ENCODE measurements at regions not wholly inside any gene's neighbourhood (a gene's known extent, or its start where the extent isn't known, plus 50 kb on each side); places are given as distances from the start of the nearest gene placed in this dataset.

- TF ChIP-seq CTCF (IDR thresholded peaks at IDR 0.05; ENCODE audit: unreplicated experiment) = no peak
- no peak overlapping the region for H3K27ac Mint-ChIP-seq
- H3K27me3 Mint-ChIP-seq (ENCODE audit: low read depth) = peaks cover 30% of the 10 kb centered on the region
- H3K4me1 Mint-ChIP-seq = peaks cover 18% of the 10 kb centered on the region
- DNase-seq (ENCODE audit: low spot score in 2 of 2, unreplicated experiment in 2 of 2) = no peak
- H3K9me3 Mint-ChIP-seq = peaks cover 9% of the 10 kb centered on the region
- no peak overlapping the region for H3K4me3 Mint-ChIP-seq
- H3K36me3 Mint-ChIP-seq = no peaks in the 10 kb centered on the region
Measured at GRCh38 chr5:10860645-10861422, 99.8 kb upstream of the DAP start.

DNA sequence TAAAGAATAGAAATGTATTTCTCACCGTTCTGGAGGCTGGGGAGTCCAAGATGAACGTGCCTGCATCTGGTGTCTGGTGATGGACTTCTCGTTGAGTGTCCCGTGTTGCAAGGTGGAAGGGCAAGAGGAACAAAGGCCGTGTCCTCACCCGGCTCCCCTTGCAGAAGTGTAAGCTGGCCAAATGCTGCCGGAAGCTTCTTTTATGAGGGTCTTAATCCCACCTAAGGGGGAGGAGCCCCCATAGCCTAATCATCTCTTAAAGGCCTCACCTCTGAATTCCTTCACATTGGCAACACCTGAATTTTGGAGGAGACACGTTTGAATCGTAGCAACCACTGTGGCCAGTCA is 99.1 kb upstream of the DAP start:
- Mint-ChIP-seq H3K4me1 (peaks cover 18% of the 10 kb centered on the region), H3K4me3 (no peak overlapping the region), H3K9me3 (peaks cover 9% of the 10 kb centered on the region), H3K27me3 (ENCODE audit: low read depth) (peaks cover 27% of the 10 kb centered on the region), H3K27ac (no peak overlapping the region), H3K36me3 (no peaks in the 10 kb centered on the region)
- no peak for TF ChIP-seq CTCF (IDR thresholded peaks at IDR 0.05; ENCODE audit: unreplicated experiment)
- no peak for DNase-seq (ENCODE audit: low spot score in 2 of 2, unreplicated experiment in 2 of 2)

DNA sequence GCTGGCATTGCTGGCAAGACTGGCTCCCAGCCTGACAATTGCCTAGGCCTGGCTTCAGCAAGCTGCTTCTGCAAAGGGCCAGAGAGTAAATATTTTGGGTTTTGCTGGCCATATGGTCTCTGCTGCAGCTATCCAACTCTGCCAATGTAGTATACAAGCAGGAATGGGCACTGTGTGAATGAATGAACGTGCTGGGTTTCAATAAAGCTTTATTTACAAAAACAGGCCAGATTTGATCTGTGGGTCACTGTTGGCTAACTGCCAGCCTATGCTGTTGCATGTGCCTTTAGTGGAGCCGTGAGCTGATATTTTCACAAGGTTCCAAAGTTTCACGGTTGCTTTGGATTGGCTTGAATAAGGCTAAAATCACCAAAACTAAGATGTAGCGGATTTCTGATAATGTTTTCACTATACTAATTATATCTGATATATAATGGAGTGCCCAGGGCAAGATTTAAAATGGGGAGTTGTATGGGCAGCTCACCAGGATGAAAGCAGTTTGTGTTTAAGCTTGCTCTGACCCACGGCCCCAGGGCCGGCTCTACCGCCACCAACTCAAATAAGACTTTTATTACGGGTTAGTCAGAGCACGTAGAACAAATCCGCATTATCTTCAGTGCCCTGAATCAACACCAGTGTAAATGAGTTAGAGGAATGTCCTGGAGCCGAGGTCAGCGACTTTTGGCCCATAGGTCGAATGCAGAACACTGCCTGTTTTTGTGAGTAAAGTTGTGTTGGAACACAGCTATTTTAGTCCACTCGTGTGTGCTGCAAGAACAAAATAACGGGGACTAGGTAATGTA is 98.6 kb upstream of the DAP start:
- Mint-ChIP-seq H3K4me3 (no peak overlapping the region), H3K27ac (no peak overlapping the region), H3K27me3 (ENCODE audit: low read depth) (peaks cover 24% of the 10 kb centered on the region), H3K4me1 (peaks cover 18% of the 10 kb centered on the region), H3K36me3 (no peaks in the 10 kb centered on the region), H3K9me3 (peaks cover 9% of the 10 kb centered on the region)
- no peak for DNase-seq (ENCODE audit: low spot score in 2 of 2, unreplicated experiment in 2 of 2)
- TF ChIP-seq CTCF (IDR thresholded peaks at IDR 0.05; ENCODE audit: unreplicated experiment) = no peak

DNA sequence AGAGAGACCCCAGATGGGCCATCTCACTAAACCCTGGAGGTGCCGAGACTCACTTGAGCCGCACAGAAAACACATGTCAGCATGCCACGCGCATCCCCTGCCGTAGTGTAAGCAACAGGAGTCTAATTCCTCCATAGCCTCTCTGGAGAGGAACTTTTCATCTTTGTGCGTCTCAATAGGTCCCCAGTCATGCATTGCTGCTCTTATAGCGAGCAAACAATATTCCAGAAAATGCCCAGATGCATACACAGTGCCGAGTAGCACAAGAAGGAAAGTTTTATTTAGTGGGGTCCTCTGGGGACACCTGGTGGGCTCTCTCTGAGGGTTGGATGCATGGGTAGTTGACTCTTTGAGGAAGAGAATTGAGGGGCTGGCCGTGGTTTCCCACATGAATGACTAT is 97.9 kb upstream of the DAP start:
- Mint-ChIP-seq H3K4me1 (peaks cover 18% of the 10 kb centered on the region), H3K27ac (no peak overlapping the region), H3K27me3 (ENCODE audit: low read depth) (peaks cover 24% of the 10 kb centered on the region), H3K9me3 (peaks cover 9% of the 10 kb centered on the region), H3K36me3 (no peaks in the 10 kb centered on the region), H3K4me3 (no peak overlapping the region)
- DNase-seq (ENCODE audit: low spot score in 2 of 2, unreplicated experiment in 2 of 2) = no peak
- no peak for TF ChIP-seq CTCF (IDR thresholded peaks at IDR 0.05; ENCODE audit: unreplicated experiment)

DNA sequence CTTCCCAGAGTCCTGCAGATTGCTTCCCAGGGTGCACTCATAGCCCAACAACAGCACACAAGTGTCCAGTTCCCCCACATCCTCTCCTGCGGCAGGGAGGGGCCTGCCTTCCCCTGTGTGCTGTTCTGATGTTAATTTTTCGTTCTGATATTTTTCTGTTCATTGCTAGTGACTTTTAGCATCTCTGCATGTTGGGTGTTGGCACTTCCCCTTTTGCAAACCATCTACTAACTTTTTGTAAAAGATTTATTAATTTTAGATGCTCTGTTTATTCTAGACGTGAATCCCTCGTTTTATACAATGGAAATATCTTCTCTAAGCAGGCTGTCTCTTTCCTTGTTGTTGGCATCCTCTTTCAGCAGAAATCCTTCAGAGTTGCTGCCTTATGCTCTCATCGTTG is 97.3 kb upstream of the DAP start:
- no peak for TF ChIP-seq CTCF (IDR thresholded peaks at IDR 0.05; ENCODE audit: unreplicated experiment)
- no peak overlapping the region for H3K27ac Mint-ChIP-seq
- H3K27me3 Mint-ChIP-seq (ENCODE audit: low read depth) = peaks cover 24% of the 10 kb centered on the region
- no peak overlapping the region for H3K4me3 Mint-ChIP-seq
- H3K9me3 Mint-ChIP-seq = peaks cover 9% of the 10 kb centered on the region
- DNase-seq (ENCODE audit: low spot score in 2 of 2, unreplicated experiment in 2 of 2) = no peak
- H3K4me1 Mint-ChIP-seq = peaks cover 18% of the 10 kb centered on the region
- no peaks in the 10 kb centered on the region for H3K36me3 Mint-ChIP-seq
